SK-N-SH treated with all-trans-retinoic acid at 6 μM for 48 hours (cell line): ENCODE measurements at regions not wholly inside any gene's neighbourhood (a gene's known extent, or its start where the extent isn't known, plus 50 kb on each side); places are given as distances from the start of the nearest gene placed in this dataset.

ENCODE experiments used
- ARNTL ChIP-seq: fragments of 450-650 bp; formaldehyde crosslinking; IDR thresholded peaks from 2 replicates; pipeline ENCODE4 v1.5.0; 2020; ENCODE audit warnings: low read depth, mild to moderate bottlenecking, moderate library complexity, borderline replicate concordance
- CREB5 ChIP-seq: fragments of 250-450 bp; sonication (Bioruptor Pico); IDR thresholded peaks from 2 replicates; pipeline ENCODE4 v1.5.1; 2020; ENCODE audit warnings: low read depth, mild to moderate bottlenecking, moderate library complexity
- ESRRG ChIP-seq: fragments of 250-450 bp; sonication (Bioruptor Pico); IDR thresholded peaks from 2 replicates; pipeline ENCODE4 v1.6.1; 2021; ENCODE audit warnings: mild to moderate bottlenecking
- GLIS3 ChIP-seq: fragments of 250-450 bp; sonication (Bioruptor Pico); IDR thresholded peaks from 2 replicates; pipeline ENCODE4 v1.5.0; 2020; ENCODE audit warnings: mild to moderate bottlenecking, moderate library complexity
- OSR1 ChIP-seq: fragments of 250-450 bp; sonication (Bioruptor Pico); IDR thresholded peaks from 2 replicates; pipeline ENCODE4 v1.8.0; 2022; ENCODE audit warnings: moderate library complexity, mild to moderate bottlenecking, inconsistent platforms
- PATZ1 ChIP-seq: fragments of 250-450 bp; sonication (Bioruptor Pico); IDR thresholded peaks from 2 replicates; pipeline ENCODE4 v1.8.0; 2020; ENCODE audit warnings: mild to moderate bottlenecking, moderate library complexity, borderline replicate concordance
- POU6F1 ChIP-seq: fragments of 250-450 bp; sonication (Bioruptor Pico); IDR thresholded peaks from 2 replicates; pipeline ENCODE4 v1.8.0; 2021; ENCODE audit warnings: low read depth, mild to moderate bottlenecking, moderate library complexity, borderline replicate concordance
- TCF4 ChIP-seq: fragments of 250-450 bp; sonication (Bioruptor Pico); IDR thresholded peaks from 2 replicates; pipeline ENCODE4 v1.8.0; 2021; ENCODE audit warnings: mild to moderate bottlenecking, moderate library complexity, borderline replicate concordance
- TOX ChIP-seq: fragments of 250-450 bp; sonication (Bioruptor Pico); IDR thresholded peaks from 2 replicates; pipeline ENCODE4 v1.8.0; 2021; ENCODE audit warnings: mild to moderate bottlenecking, moderate library complexity, borderline replicate concordance
- ZC3H10 ChIP-seq: fragments of 250-450 bp; sonication (Bioruptor Pico); IDR thresholded peaks from 2 replicates; pipeline ENCODE4 v1.5.1; 2021; ENCODE audit warnings: mild to moderate bottlenecking, moderate library complexity
- ZFP3 ChIP-seq: fragments of 250-450 bp; sonication (Bioruptor Pico); IDR thresholded peaks from 2 replicates; pipeline ENCODE4 v1.5.0; 2020; ENCODE audit warnings: mild to moderate bottlenecking, moderate library complexity
- ZFP30 ChIP-seq: fragments of 450-650 bp; formaldehyde crosslinking; IDR thresholded peaks from 2 replicates; pipeline ENCODE4 v1.5.0; 2022; ENCODE audit warnings: mild to moderate bottlenecking, moderate library complexity
- ZNF565 ChIP-seq: fragments of 450-650 bp; formaldehyde crosslinking; conservative IDR thresholded peaks from 2 replicates; pipeline ENCODE4 v1.5.0; 2020; ENCODE audit warnings: low read depth, mild to moderate bottlenecking, moderate library complexity
- ZNF70 ChIP-seq: fragments of 450-650 bp; formaldehyde crosslinking; IDR thresholded peaks from 2 replicates; pipeline ENCODE4 v1.5.0; 2020; ENCODE audit warnings: mild to moderate bottlenecking, moderate library complexity

GRCh38 chr1:55483523-55483922 is 268.4 kb upstream of the USP24 start:
- TF ChIP-seq ZC3H10 (no peak), TCF4 (no peak), PATZ1 (CRISPR knock-in tag) (no peak), TOX (CRISPR knock-in tag) (no peak), ZNF70 (no peak), ZFP3 (CRISPR knock-in tag) (no peak), ZNF565 (no peak), ZFP30 (CRISPR knock-in tag) (no peak), ESRRG (CRISPR knock-in tag) (no peak), POU6F1 (CRISPR knock-in tag) (no peak), GLIS3 (CRISPR knock-in tag) (no peak), ARNTL (no peak), CREB5 (no peak), OSR1 (CRISPR knock-in tag) (no peak)
